ENCODE measurements at regions not wholly inside any gene's neighbourhood (a gene's known extent, or its start where the extent isn't known, plus 50 kb on each side); places are given as distances from the start of the nearest gene placed in this dataset.

- TF ChIP-seq EP300 (IDR thresholded peaks at IDR 0.05) (no peak), CTCF (IDR thresholded peaks at IDR 0.05) (no peak), POLR2A (IDR thresholded peaks at IDR 0.05) (no peak), POLR2AphosphoS5 (IDR thresholded peaks at IDR 0.05) (no peak)
Measured at GRCh38 chr2:198807131-198807530, 650.6 kb downstream of the SATB2 start.

Data from stomach (tissue), 4 donors.